ENCODE measurements at regions not wholly inside any gene's neighbourhood (a gene's known extent, or its start where the extent isn't known, plus 50 kb on each side); places are given as distances from the start of the nearest gene placed in this dataset.
"Not testable (repeated sequence)": the region's sequence is repeated elsewhere in the genome, so short reads cannot be mapped to it uniquely, and the experiment has no call there.

- DNase-seq (no peak), ATAC-seq (ENCODE audit: insufficient read depth, low read depth) (no peak)
- H3K9me3 ChIP-seq (ENCODE audit: insufficient read depth, low read length, severe bottlenecking) = no peaks in the 10 kb centered on the region
- H3K4me2 ChIP-seq (ENCODE audit: insufficient read depth, low read length) = no peak overlapping the region
- H2AFZ ChIP-seq (ENCODE audit: low read depth, low read length) = no peak overlapping the region
- no peak overlapping the region for H3K27ac ChIP-seq (ENCODE audit: low read length)
- H4K20me1 ChIP-seq (ENCODE audit: insufficient read depth, low read length) = no peaks in the 10 kb centered on the region
- H3K4me3 ChIP-seq (ENCODE audit: low read depth in 1 of 2, low read length in 2 of 2) = no peak overlapping the region
- no peaks in the 10 kb centered on the region for H3K4me1 ChIP-seq (ENCODE audit: insufficient read depth, low read length)
- TF ChIP-seq, protein P1, sequence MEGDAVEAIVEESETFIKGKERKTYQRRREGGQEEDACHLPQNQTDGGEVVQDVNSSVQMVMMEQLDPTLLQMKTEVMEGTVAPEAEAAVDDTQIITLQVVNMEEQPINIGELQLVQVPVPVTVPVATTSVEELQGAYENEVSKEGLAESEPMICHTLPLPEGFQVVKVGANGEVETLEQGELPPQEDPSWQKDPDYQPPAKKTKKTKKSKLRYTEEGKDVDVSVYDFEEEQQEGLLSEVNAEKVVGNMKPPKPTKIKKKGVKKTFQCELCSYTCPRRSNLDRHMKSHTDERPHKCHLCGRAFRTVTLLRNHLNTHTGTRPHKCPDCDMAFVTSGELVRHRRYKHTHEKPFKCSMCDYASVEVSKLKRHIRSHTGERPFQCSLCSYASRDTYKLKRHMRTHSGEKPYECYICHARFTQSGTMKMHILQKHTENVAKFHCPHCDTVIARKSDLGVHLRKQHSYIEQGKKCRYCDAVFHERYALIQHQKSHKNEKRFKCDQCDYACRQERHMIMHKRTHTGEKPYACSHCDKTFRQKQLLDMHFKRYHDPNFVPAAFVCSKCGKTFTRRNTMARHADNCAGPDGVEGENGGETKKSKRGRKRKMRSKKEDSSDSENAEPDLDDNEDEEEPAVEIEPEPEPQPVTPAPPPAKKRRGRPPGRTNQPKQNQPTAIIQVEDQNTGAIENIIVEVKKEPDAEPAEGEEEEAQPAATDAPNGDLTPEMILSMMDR (IDR thresholded peaks at IDR 0.05; ENCODE audit: borderline replicate concordance, extremely low read depth, low read length, poor library complexity, severe bottlenecking) = no peak
- TF ChIP-seq EZH2 (IDR thresholded peaks at IDR 0.05; ENCODE audit: borderline replicate concordance, low read depth, low read length, severe bottlenecking) = no peak
- no peaks in the 10 kb centered on the region for H3K36me3 ChIP-seq (ENCODE audit: insufficient read depth, low read length)
- peaks cover 5% of the 10 kb centered on the region for H3K27me3 ChIP-seq (ENCODE audit: insufficient read depth, low read length, poor library complexity)
- no peaks in the 10 kb centered on the region for H3K79me2 ChIP-seq (ENCODE audit: insufficient read depth, low read length)
- no peak overlapping the region for H3K9ac ChIP-seq (ENCODE audit: low read depth, low read length)
Measured at GRCh38 chr12:76176940-76177339, 92.5 kb upstream of the NAP1L1 start.

- not testable (repeated sequence) for H3K9me3 ChIP-seq (ENCODE audit: insufficient read depth, low read length, severe bottlenecking); ATAC-seq (ENCODE audit: insufficient read depth, low read depth); H3K4me1 ChIP-seq (ENCODE audit: insufficient read depth, low read length); H2AFZ ChIP-seq (ENCODE audit: low read depth, low read length); H3K27me3 ChIP-seq (ENCODE audit: insufficient read depth, low read length, poor library complexity); H3K4me3 ChIP-seq (ENCODE audit: low read depth in 1 of 2, low read length in 2 of 2); H4K20me1 ChIP-seq (ENCODE audit: insufficient read depth, low read length); DNase-seq; H3K4me2 ChIP-seq (ENCODE audit: insufficient read depth, low read length); H3K79me2 ChIP-seq (ENCODE audit: insufficient read depth, low read length); H3K27ac ChIP-seq (ENCODE audit: low read length); H3K36me3 ChIP-seq (ENCODE audit: insufficient read depth, low read length); H3K9ac ChIP-seq (ENCODE audit: low read depth, low read length)
Measured at GRCh38 chr12:76175946-76176345, 91.5 kb upstream of the NAP1L1 start.

- Histone ChIP-seq H4K20me1 (ENCODE audit: insufficient read depth, low read length) (no peaks in the 10 kb centered on the region), H3K4me1 (ENCODE audit: insufficient read depth, low read length) (no peaks in the 10 kb centered on the region), H3K27ac (ENCODE audit: low read length) (no peak overlapping the region), H3K4me2 (ENCODE audit: insufficient read depth, low read length) (no peak overlapping the region), H3K9me3 (ENCODE audit: insufficient read depth, low read length, severe bottlenecking) (no peaks in the 10 kb centered on the region), H3K27me3 (ENCODE audit: insufficient read depth, low read length, poor library complexity) (no peaks in the 10 kb centered on the region), H3K4me3 (ENCODE audit: low read depth in 1 of 2, low read length in 2 of 2) (no peak overlapping the region), H3K79me2 (ENCODE audit: insufficient read depth, low read length) (no peaks in the 10 kb centered on the region), H3K9ac (ENCODE audit: low read depth, low read length) (no peak overlapping the region), H2AFZ (ENCODE audit: low read depth, low read length) (no peak overlapping the region), H3K36me3 (ENCODE audit: insufficient read depth, low read length) (no peaks in the 10 kb centered on the region)
- DNase-seq (no peak), ATAC-seq (ENCODE audit: insufficient read depth, low read depth) (no peak)
- no peak for TF ChIP-seq EZH2 (IDR thresholded peaks at IDR 0.05; ENCODE audit: borderline replicate concordance, low read depth, low read length, severe bottlenecking)
- TF ChIP-seq, protein P1 (IDR thresholded peaks at IDR 0.05; ENCODE audit: borderline replicate concordance, extremely low read depth, low read length, poor library complexity, severe bottlenecking) = no peak
Measured at GRCh38 chr12:76173756-76174155, 89.3 kb upstream of the NAP1L1 start.

DNA sequence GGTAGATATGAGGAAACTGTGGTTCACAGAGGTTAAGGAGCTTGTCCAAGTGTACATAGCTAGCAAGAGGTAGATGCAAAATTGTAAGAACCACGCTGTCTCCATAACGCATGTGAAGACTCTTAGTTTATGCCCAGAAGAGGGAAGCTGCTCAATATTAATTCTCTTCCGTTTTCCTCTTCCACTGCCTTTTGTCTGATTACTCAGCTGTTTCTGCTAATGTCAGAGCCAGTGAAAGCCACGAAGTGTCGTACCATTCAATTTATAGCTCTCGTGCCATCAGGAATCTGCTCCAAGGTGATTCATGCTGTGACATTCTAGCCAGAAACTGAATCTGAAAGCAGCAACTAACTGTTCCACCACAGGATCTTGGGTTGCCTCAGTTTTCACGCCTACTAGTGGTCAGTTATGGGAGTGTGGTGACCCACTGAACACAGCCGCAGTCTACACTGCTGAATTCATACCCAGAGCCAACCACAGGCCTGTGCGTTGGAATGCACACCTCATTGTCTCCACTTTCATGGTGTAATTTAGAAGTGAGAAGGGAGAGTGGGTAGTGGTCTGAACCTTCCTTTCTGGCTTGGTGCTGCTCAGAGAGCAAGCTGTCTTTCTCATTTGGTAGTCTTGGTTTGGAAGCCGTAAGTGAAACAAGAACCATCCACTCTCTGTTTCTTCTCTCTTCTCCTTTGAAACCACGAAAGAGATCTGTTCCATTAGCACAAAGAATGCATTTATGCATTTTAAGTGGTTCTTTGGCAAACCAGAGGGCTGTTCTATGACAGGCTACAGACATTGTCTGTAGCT, 74.2 kb upstream of the NAP1L1 start:
- H3K4me3 ChIP-seq (ENCODE audit: low read depth in 1 of 2, low read length in 2 of 2) = no peak overlapping the region
- peak; percentile 9 for DNase-seq
- no peak overlapping the region for H3K27ac ChIP-seq (ENCODE audit: low read length)

More for the DNA sequence above, 74.2 kb upstream of the NAP1L1 start:
- H3K36me3 ChIP-seq (ENCODE audit: insufficient read depth, low read length) = no peaks in the 10 kb centered on the region
- no peaks in the 10 kb centered on the region for H3K79me2 ChIP-seq (ENCODE audit: insufficient read depth, low read length)
- ATAC-seq (ENCODE audit: insufficient read depth, low read depth) = peak; percentile 73
- no peaks in the 10 kb centered on the region for H4K20me1 ChIP-seq (ENCODE audit: insufficient read depth, low read length)
- no peaks in the 10 kb centered on the region for H3K9me3 ChIP-seq (ENCODE audit: insufficient read depth, low read length, severe bottlenecking)
- no peak overlapping the region for H3K9ac ChIP-seq (ENCODE audit: low read depth, low read length)
- H2AFZ ChIP-seq (ENCODE audit: low read depth, low read length) = no peak overlapping the region
- H3K4me1 ChIP-seq (ENCODE audit: insufficient read depth, low read length) = no peaks in the 10 kb centered on the region
- H3K4me2 ChIP-seq (ENCODE audit: insufficient read depth, low read length) = no peak overlapping the region
- H3K27me3 ChIP-seq (ENCODE audit: insufficient read depth, low read length, poor library complexity) = no peaks in the 10 kb centered on the region
- no peak for TF ChIP-seq EZH2 (IDR thresholded peaks at IDR 0.05; ENCODE audit: borderline replicate concordance, low read depth, low read length, severe bottlenecking)
- TF ChIP-seq, protein P1 (IDR thresholded peaks at IDR 0.05; ENCODE audit: borderline replicate concordance, extremely low read depth, low read length, poor library complexity, severe bottlenecking) = peak; percentile 50
